Dendritic cell treated with granulocyte-macrophage colony-stimulating factor and Interleukin-4, amounts not matched to agents 40 ng/mL and 50 ng/mL, for 4 days (primary cell): ENCODE measurements at regions not wholly inside any gene's neighbourhood (a gene's known extent, or its start where the extent isn't known, plus 50 kb on each side); places are given as distances from the start of the nearest gene placed in this dataset.

Source experiments
- H3K27ac Mint-ChIP-seq: one replicate; pipeline ENCODE4 v1.8.0; 2022; ENCODE audit warnings: mild to moderate bottlenecking, mixed read lengths
- H3K27me3 Mint-ChIP-seq: one replicate; pipeline ENCODE4 v1.8.0; 2022; ENCODE audit warnings: mild to moderate bottlenecking, mixed read lengths
- H3K36me3 Mint-ChIP-seq: one replicate; pipeline ENCODE4 v1.8.0; 2022; ENCODE audit warnings: low read depth, mixed read lengths
- H3K4me1 Mint-ChIP-seq: one replicate; pipeline ENCODE4 v1.8.0; 2022; ENCODE audit warnings: low read depth, mixed read lengths
- H3K4me3 Mint-ChIP-seq: one replicate; pipeline ENCODE4 v1.8.0; 2022; ENCODE audit warnings: mild to moderate bottlenecking, moderate library complexity, mixed read lengths
- H3K9me3 Mint-ChIP-seq: one replicate; pipeline ENCODE4 v1.8.0; 2022; ENCODE audit warnings: mixed read lengths
- intact Hi-C: fragments of 100-400 bp; cut with micrococcal nuclease; formaldehyde crosslinking; loops from one replicate; pipeline ENCODE4 v1.15.0; 2022

GRCh38 chr4:189279188-189279587 is 661.5 kb upstream of the FRG1 start:
- peaks cover 19% of the 10 kb centered on the region for H3K9me3 Mint-ChIP-seq
- H3K4me1 Mint-ChIP-seq, result no peaks in the 10 kb centered on the region
- intact Hi-C loops, result no loop called here
- H3K27ac Mint-ChIP-seq, result no peak overlapping the region
- H3K27me3 Mint-ChIP-seq, result no peaks in the 10 kb centered on the region
- H3K4me3 Mint-ChIP-seq, result no peak overlapping the region
- H3K36me3 Mint-ChIP-seq, result no peaks in the 10 kb centered on the region

- intact Hi-C loops, result no loop called here
- Mint-ChIP-seq H3K27ac (no peak overlapping the region), H3K36me3 (no peaks in the 10 kb centered on the region), H3K9me3 (peaks cover 26% of the 10 kb centered on the region), H3K4me1 (no peaks in the 10 kb centered on the region), H3K27me3 (no peaks in the 10 kb centered on the region), H3K4me3 (no peak overlapping the region)
Observed at GRCh38 chr4:189285377-189285776, 655.3 kb upstream of the FRG1 start.

- intact Hi-C loops, result no loop called here
- Mint-ChIP-seq H3K36me3 (no peaks in the 10 kb centered on the region), H3K27me3 (no peaks in the 10 kb centered on the region), H3K4me1 (no peaks in the 10 kb centered on the region), H3K9me3 (no peaks in the 10 kb centered on the region), H3K27ac (no peak overlapping the region), H3K4me3 (no peak overlapping the region)
Observed at GRCh38 chr4:189291939-189292338, 648.7 kb upstream of the FRG1 start.

- no peaks in the 10 kb centered on the region for H3K9me3 Mint-ChIP-seq
- intact Hi-C loops, result no loop called here
- H3K4me3 Mint-ChIP-seq, result no peak overlapping the region
- H3K27me3 Mint-ChIP-seq, result no peaks in the 10 kb centered on the region
- no peak overlapping the region for H3K27ac Mint-ChIP-seq
- H3K4me1 Mint-ChIP-seq, result no peaks in the 10 kb centered on the region
- no peaks in the 10 kb centered on the region for H3K36me3 Mint-ChIP-seq
Observed at GRCh38 chr4:189293459-189293858, 647.2 kb upstream of the FRG1 start.

- Mint-ChIP-seq H3K9me3 (no peaks in the 10 kb centered on the region), H3K4me3 (no peak overlapping the region), H3K4me1 (no peaks in the 10 kb centered on the region), H3K36me3 (no peaks in the 10 kb centered on the region), H3K27me3 (no peaks in the 10 kb centered on the region), H3K27ac (no peak overlapping the region)
- intact Hi-C loops, result no loop called here
Observed at GRCh38 chr4:189294574-189294973, 646.1 kb upstream of the FRG1 start.

GRCh38 chr4:189299706-189300105 is 641.0 kb upstream of the FRG1 start:
- no peaks in the 10 kb centered on the region for H3K9me3 Mint-ChIP-seq
- H3K4me1 Mint-ChIP-seq, result no peaks in the 10 kb centered on the region
- H3K27me3 Mint-ChIP-seq, result no peaks in the 10 kb centered on the region
- H3K27ac Mint-ChIP-seq, result no peak overlapping the region
- H3K36me3 Mint-ChIP-seq, result no peaks in the 10 kb centered on the region
- no peak overlapping the region for H3K4me3 Mint-ChIP-seq
- intact Hi-C loops, result no loop called here

- H3K27me3 Mint-ChIP-seq, result no peaks in the 10 kb centered on the region
- H3K4me3 Mint-ChIP-seq, result no peak overlapping the region
- H3K36me3 Mint-ChIP-seq, result no peaks in the 10 kb centered on the region
- no peaks in the 10 kb centered on the region for H3K9me3 Mint-ChIP-seq
- intact Hi-C loops, result no loop called here
- H3K4me1 Mint-ChIP-seq, result no peaks in the 10 kb centered on the region
- no peak overlapping the region for H3K27ac Mint-ChIP-seq
Observed at GRCh38 chr4:189301692-189302091, 639.0 kb upstream of the FRG1 start.

- Mint-ChIP-seq H3K36me3 (no peaks in the 10 kb centered on the region), H3K4me3 (no peak overlapping the region), H3K27ac (no peak overlapping the region), H3K9me3 (no peaks in the 10 kb centered on the region), H3K27me3 (no peaks in the 10 kb centered on the region), H3K4me1 (no peaks in the 10 kb centered on the region)
- intact Hi-C loops, result no loop called here
Observed at GRCh38 chr4:189302719-189303118, 638.0 kb upstream of the FRG1 start.

GRCh38 chr4:189304167-189304566 is 636.5 kb upstream of the FRG1 start:
- Mint-ChIP-seq H3K36me3 (no peaks in the 10 kb centered on the region), H3K4me1 (no peaks in the 10 kb centered on the region), H3K9me3 (no peaks in the 10 kb centered on the region), H3K27ac (no peak overlapping the region), H3K4me3 (no peak overlapping the region), H3K27me3 (no peaks in the 10 kb centered on the region)
- intact Hi-C loops, result no loop called here

GRCh38 chr4:189304809-189305208 is 635.9 kb upstream of the FRG1 start:
- intact Hi-C loops, result no loop called here
- H3K9me3 Mint-ChIP-seq, result no peaks in the 10 kb centered on the region
- H3K27me3 Mint-ChIP-seq, result no peaks in the 10 kb centered on the region
- H3K27ac Mint-ChIP-seq, result no peak overlapping the region
- no peak overlapping the region for H3K4me3 Mint-ChIP-seq
- no peaks in the 10 kb centered on the region for H3K36me3 Mint-ChIP-seq
- H3K4me1 Mint-ChIP-seq, result no peaks in the 10 kb centered on the region

GRCh38 chr4:189305500-189305899 is 635.2 kb upstream of the FRG1 start:
- Mint-ChIP-seq H3K4me1 (no peaks in the 10 kb centered on the region), H3K36me3 (no peaks in the 10 kb centered on the region), H3K27ac (no peak overlapping the region), H3K4me3 (no peak overlapping the region), H3K9me3 (no peaks in the 10 kb centered on the region), H3K27me3 (no peaks in the 10 kb centered on the region)
- intact Hi-C loops, result no loop called here

- H3K9me3 Mint-ChIP-seq, result peaks cover 13% of the 10 kb centered on the region
- no peaks in the 10 kb centered on the region for H3K4me1 Mint-ChIP-seq
- H3K4me3 Mint-ChIP-seq, result no peak overlapping the region
- no peaks in the 10 kb centered on the region for H3K36me3 Mint-ChIP-seq
- intact Hi-C loops, result no loop called here
- H3K27ac Mint-ChIP-seq, result no peak overlapping the region
- no peaks in the 10 kb centered on the region for H3K27me3 Mint-ChIP-seq
Observed at GRCh38 chr4:189311251-189311650, 629.4 kb upstream of the FRG1 start.

GRCh38 chr4:189313064-189313463 is 627.6 kb upstream of the FRG1 start:
- intact Hi-C loops, result no loop called here
- Mint-ChIP-seq H3K27me3 (no peaks in the 10 kb centered on the region), H3K9me3 (peaks cover 13% of the 10 kb centered on the region), H3K4me3 (no peak overlapping the region), H3K27ac (no peak overlapping the region), H3K36me3 (no peaks in the 10 kb centered on the region), H3K4me1 (no peaks in the 10 kb centered on the region)

GRCh38 chr4:189313861-189314513 is 626.7 kb upstream of the FRG1 start:
- Mint-ChIP-seq H3K4me3 (no peak overlapping the region), H3K4me1 (no peaks in the 10 kb centered on the region), H3K27ac (no peak overlapping the region), H3K9me3 (peaks cover 13% of the 10 kb centered on the region), H3K27me3 (no peaks in the 10 kb centered on the region), H3K36me3 (no peaks in the 10 kb centered on the region)
- intact Hi-C loops, result no loop called here

- Mint-ChIP-seq H3K4me1 (no peaks in the 10 kb centered on the region), H3K9me3 (peaks cover 10% of the 10 kb centered on the region), H3K27me3 (no peaks in the 10 kb centered on the region), H3K4me3 (no peak overlapping the region), H3K36me3 (no peaks in the 10 kb centered on the region), H3K27ac (no peak overlapping the region)
- intact Hi-C loops, result no loop called here
Observed at GRCh38 chr4:189322426-189322825, 618.2 kb upstream of the FRG1 start.
